T-cell (primary cell): ENCODE measurements at regions not wholly inside any gene's neighbourhood (a gene's known extent, or its start where the extent isn't known, plus 50 kb on each side); places are given as distances from the start of the nearest gene placed in this dataset.

Experiments
- ATAC-seq, 4 experiments: fragments of 200-7000 bp in 3 of 4; fragments of 150-1000 bp in 1 of 4; cut with Tn5 transposase; replicated peaks in 1 of 4; 1 replicate in 3 of 4; 2 replicates in 1 of 4; pipeline ENCODE4 v1.10.0; 2021; ENCODE audit warnings: moderate library complexity in 3 of 4, mild to moderate bottlenecking in 2 of 4, moderate number of reproducible peaks in 1 of 4
- CTCF ChIA-PET, 2 donors: fragments of 300-600 bp; sonication (Branson Sonifier 250); formaldehyde crosslinking; loops; one replicate each; lab custom pipeline; 2022; ENCODE audit warnings: antibody characterized with exemption in 2 of 2; lab: Charles Lee
- POLR2A ChIA-PET, 2 donors: fragments of 300-600 bp; sonication (Branson Sonifier 250); formaldehyde crosslinking; loops; one replicate each; lab custom pipeline; 2022; ENCODE audit warnings: antibody characterized with exemption in 2 of 2; lab: Charles Lee
- DNase-seq, 35 experiments: peaks; one replicate each; pipeline versions ENCODE4 v3.0.0 to v3.0.0-alpha.2; 2013 to 2023
- H3K27ac ChIP-seq: one replicate; pipeline ENCODE4 v1.5.1; 2013; ENCODE audit warnings: low read length
- H3K27me3 ChIP-seq, 2 experiments: replicated peaks in 1 of 2; 1 replicate in 1 of 2; 2 replicates in 1 of 2; pipeline versions ENCODE4 v1.6.1 to v1.7.0; 2013; ENCODE audit warnings: low read length in 1 of 2, mixed read lengths in 1 of 2; ENCODE audit not compliant: control insufficient read depth in 2 of 2, insufficient read depth in 2 of 2; ENCODE audit errors: extremely low read depth in 1 of 2
- H3K36me3 ChIP-seq, 2 donors: 1 replicate in 1 of 2; 2 replicates in 1 of 2; pipeline versions ENCODE4 v1.6.1 to v1.7.0; 2013; ENCODE audit warnings: low read length in 1 of 2; ENCODE audit not compliant: control insufficient read depth in 2 of 2, insufficient read depth in 1 of 2; ENCODE audit errors: extremely low read depth in 1 of 2
- H3K4me1 ChIP-seq, 2 experiments: 1 replicate in 1 of 2; 2 replicates in 1 of 2; pipeline versions ENCODE4 v1.6.1 to v1.7.0; 2013; ENCODE audit warnings: low read length in 2 of 2, mixed read lengths in 1 of 2; ENCODE audit not compliant: insufficient read depth in 2 of 2, control insufficient read depth in 1 of 2; ENCODE audit errors: extremely low read depth in 1 of 2
- H3K4me3 ChIP-seq, 2 donors: 1 replicate in 1 of 2; 2 replicates in 1 of 2; pipeline versions ENCODE4 v1.5.1 to v1.7.0; 2013; ENCODE audit warnings: mild to moderate bottlenecking in 2 of 2, low read length in 1 of 2, moderate library complexity in 1 of 2; ENCODE audit not compliant: control insufficient read depth in 1 of 2; ENCODE audit errors: extremely low read depth in 1 of 2
- H3K9me3 ChIP-seq: 2 replicates; pipeline ENCODE4 v1.7.0; 2013
- H3K27ac Mint-ChIP-seq, 2 donors: one replicate each; pipeline ENCODE4 v1.8.0; 2020 to 2021; ENCODE audit warnings: mild to moderate bottlenecking in 2 of 2, mixed read lengths in 2 of 2
- H3K27me3 Mint-ChIP-seq, 2 donors: one replicate each; pipeline ENCODE4 v1.8.0; 2021 to 2022; ENCODE audit warnings: mixed read lengths in 2 of 2
- H3K36me3 Mint-ChIP-seq: one replicate; pipeline ENCODE4 v1.8.0; 2021; ENCODE audit warnings: mixed read lengths
- H3K4me1 Mint-ChIP-seq, 3 donors: one replicate each; pipeline ENCODE4 v1.8.0; 2020 to 2022; ENCODE audit warnings: mixed read lengths in 3 of 3, mild to moderate bottlenecking in 1 of 3
- H3K4me3 Mint-ChIP-seq, 3 donors: one replicate each; pipeline ENCODE4 v1.8.0; 2020 to 2022; ENCODE audit warnings: mild to moderate bottlenecking in 3 of 3, mixed read lengths in 3 of 3, moderate library complexity in 3 of 3
- H3K9me3 Mint-ChIP-seq, 3 donors: one replicate each; pipeline ENCODE4 v1.8.0; 2020 to 2022; ENCODE audit warnings: mixed read lengths in 3 of 3
- WGBS: methylation state at CpG from one replicate; pipeline ENCODE4 v1.1.5; 2013; ENCODE audit warnings: missing lambda C conversion rate; ENCODE audit not compliant: insufficient coverage; 5-methylcytosine and 5-hydroxymethylcytosine counted together

DNA sequence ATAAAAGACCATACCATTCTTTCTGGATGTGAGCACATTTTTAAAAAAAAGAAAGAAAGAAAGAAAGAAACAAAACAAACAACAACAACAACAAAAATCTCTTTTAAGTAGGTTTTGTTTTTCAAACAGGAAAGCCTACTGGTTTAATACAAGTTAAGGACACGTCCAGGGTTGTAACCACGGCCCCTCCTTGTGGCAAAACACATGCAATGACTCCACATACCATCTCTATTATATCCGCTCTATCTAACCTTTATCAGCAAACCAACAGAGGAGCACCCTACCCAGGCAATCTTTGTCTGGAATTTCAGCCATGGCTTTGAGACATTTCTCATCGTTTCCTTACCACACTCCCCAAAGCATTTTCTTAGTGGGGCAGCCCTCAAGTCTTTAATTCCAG lies 360.5 kb upstream of the TMPO start:
- WGBS: 32% methylated on average over 4 of the region's 4 CpGs
- ChIA-PET CTCF (no interaction called here), POLR2A (no interaction called here)
- no peaks in the 10 kb centered on the region for H3K4me1 ChIP-seq
- H3K27me3 ChIP-seq: no peaks in the 10 kb centered on the region
- ATAC-seq (no peak), DNase-seq (no peak)
- no peak overlapping the region for H3K4me3 ChIP-seq
- Mint-ChIP-seq H3K9me3 (no peaks in the 10 kb centered on the region), H3K27ac (no peak overlapping the region), H3K4me3 (no peak overlapping the region), H3K36me3 (no peaks in the 10 kb centered on the region), H3K4me1 (no peaks in the 10 kb centered on the region), H3K27me3 (peaks cover 0 to 13% of the 10 kb centered on the region in 2 donors)
- no peak overlapping the region for H3K27ac ChIP-seq
- H3K9me3 ChIP-seq: no peaks in the 10 kb centered on the region
- H3K36me3 ChIP-seq: no peaks in the 10 kb centered on the region

GRCh38 chr12:98156697-98157096 lies 358.7 kb upstream of the TMPO start:
- ChIA-PET POLR2A (no interaction called here), CTCF (no interaction called here)
- 91% methylated on average over 1 of the region's 2 CpGs for WGBS
- Mint-ChIP-seq H3K27me3 (peaks cover 0 to 13% of the 10 kb centered on the region in 2 donors), H3K27ac (no peak overlapping the region), H3K4me3 (no peak overlapping the region), H3K36me3 (no peaks in the 10 kb centered on the region), H3K4me1 (no peaks in the 10 kb centered on the region), H3K9me3 (no peaks in the 10 kb centered on the region)
- Histone ChIP-seq H3K4me3 (no peak overlapping the region), H3K27me3 (no peaks in the 10 kb centered on the region), H3K9me3 (no peaks in the 10 kb centered on the region), H3K27ac (no peak overlapping the region), H3K36me3 (no peaks in the 10 kb centered on the region), H3K4me1 (no peaks in the 10 kb centered on the region)
- ATAC-seq (no peak), DNase-seq (no peak)

- H3K9me3 Mint-ChIP-seq: no peaks in the 10 kb centered on the region
- no peak overlapping the region for H3K4me3 ChIP-seq
- no CpG with 5 or more reads among the region's 5 CpGs for WGBS
- H3K4me3 Mint-ChIP-seq: no peak overlapping the region
- no peak for ATAC-seq
- H3K4me1 Mint-ChIP-seq: no peaks in the 10 kb centered on the region
- DNase-seq: no peak
- H3K27me3 ChIP-seq: peaks cover 0 to 2% of the 10 kb centered on the region in 2 experiments
- H3K27ac Mint-ChIP-seq: no peak overlapping the region
- H3K27ac ChIP-seq: no peak overlapping the region
- POLR2A ChIA-PET: no interaction called here
- H3K36me3 Mint-ChIP-seq: no peaks in the 10 kb centered on the region
- H3K36me3 ChIP-seq: no peaks in the 10 kb centered on the region
- CTCF ChIA-PET: no interaction called here
- no peaks in the 10 kb centered on the region for H3K9me3 ChIP-seq
- no peaks in the 10 kb centered on the region for H3K4me1 ChIP-seq
- peaks cover 0 to 16% of the 10 kb centered on the region in 2 donors for H3K27me3 Mint-ChIP-seq
Measured at GRCh38 chr12:98162906-98163678, 352.3 kb upstream of the TMPO start.

- Mint-ChIP-seq H3K36me3 (no peaks in the 10 kb centered on the region), H3K4me1 (no peaks in the 10 kb centered on the region), H3K9me3 (peaks cover 0 to 3% (median 0%) of the 10 kb centered on the region in 3 donors), H3K27me3 (peaks cover 4% of the 10 kb centered on the region in 2 donors), H3K27ac (no peak overlapping the region), H3K4me3 (no peak overlapping the region)
- DNase-seq: no peak
- Histone ChIP-seq H3K27ac (no peak overlapping the region), H3K4me3 (no peak overlapping the region), H3K27me3 (no peaks in the 10 kb centered on the region), H3K4me1 (no peaks in the 10 kb centered on the region), H3K9me3 (no peaks in the 10 kb centered on the region), H3K36me3 (no peaks in the 10 kb centered on the region)
- ChIA-PET CTCF (interaction anchor here in 1 of 2 donors (0.5 kb wide), 1 partner anchor 1096 kb away, joined by 4 read pairs; no protein-coding TSS in a partner anchor), POLR2A (no interaction called here)
- WGBS: 60% methylated on average over 1 of the region's 2 CpGs
- ATAC-seq: no peak
Measured at GRCh38 chr12:98172304-98172703, 343.1 kb upstream of the TMPO start.

DNA sequence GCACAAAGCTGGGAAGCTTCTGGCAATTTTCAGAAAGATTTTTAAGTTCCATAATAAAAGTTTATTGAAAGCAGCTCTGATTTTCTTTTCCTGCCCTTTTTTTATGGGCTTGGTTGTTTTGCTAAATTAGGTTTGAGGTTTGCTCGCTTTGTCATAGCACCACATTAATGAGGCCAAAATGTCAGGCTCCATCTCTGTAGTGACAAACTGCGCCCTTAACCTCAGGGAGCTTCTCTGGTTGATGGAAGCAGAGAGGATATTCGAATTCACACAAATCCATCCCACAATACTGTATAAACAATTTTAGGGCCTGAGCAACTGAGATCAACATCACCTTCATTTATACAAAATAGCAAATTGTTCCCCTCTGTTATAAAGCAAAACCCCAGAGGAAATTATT lies 342.6 kb upstream of the TMPO start:
- WGBS: no CpG with 5 or more reads among the region's 3 CpGs
- POLR2A ChIA-PET: no interaction called here
- H3K27me3 Mint-ChIP-seq: peaks cover 4% of the 10 kb centered on the region in 2 donors
- Histone ChIP-seq H3K4me3 (no peak overlapping the region), H3K36me3 (no peaks in the 10 kb centered on the region), H3K27ac (no peak overlapping the region), H3K27me3 (no peaks in the 10 kb centered on the region), H3K4me1 (no peaks in the 10 kb centered on the region), H3K9me3 (no peaks in the 10 kb centered on the region)
- H3K9me3 Mint-ChIP-seq: peaks cover 0 to 3% (median 0%) of the 10 kb centered on the region in 3 donors
- no peaks in the 10 kb centered on the region for H3K4me1 Mint-ChIP-seq
- ATAC-seq: no peak
- H3K36me3 Mint-ChIP-seq: no peaks in the 10 kb centered on the region
- CTCF ChIA-PET: interaction anchor here in 1 of 2 donors (0.5 kb wide), 1 partner anchor 1096 kb away, joined by 4 read pairs; no protein-coding TSS in a partner anchor
- no peak overlapping the region for H3K27ac Mint-ChIP-seq
- DNase-seq: no peak
- no peak overlapping the region for H3K4me3 Mint-ChIP-seq

GRCh38 chr12:98173773-98174427 lies 341.5 kb upstream of the TMPO start:
- no peaks in the 10 kb centered on the region for H3K4me1 ChIP-seq
- WGBS: no CpG with 5 or more reads among the region's 1 CpG
- Mint-ChIP-seq H3K27ac (no peak overlapping the region), H3K9me3 (peaks cover 0 to 2% (median 0%) of the 10 kb centered on the region in 3 donors), H3K4me1 (no peaks in the 10 kb centered on the region), H3K4me3 (no peak overlapping the region), H3K27me3 (peaks cover 2 to 3% of the 10 kb centered on the region in 2 donors), H3K36me3 (no peaks in the 10 kb centered on the region)
- DNase-seq: no peak
- H3K27ac ChIP-seq: no peak overlapping the region
- no peaks in the 10 kb centered on the region for H3K9me3 ChIP-seq
- no peak for ATAC-seq
- POLR2A ChIA-PET: no interaction called here
- no peaks in the 10 kb centered on the region for H3K27me3 ChIP-seq
- CTCF ChIA-PET: no interaction called here
- H3K4me3 ChIP-seq: no peak overlapping the region
- no peaks in the 10 kb centered on the region for H3K36me3 ChIP-seq
